T-helper 1 cell treated with Interleukin-12 subunit alpha and Interleukin-12 subunit beta and Interleukin-4 antibody, amounts not matched to agents 30 μg/mL and 1 μg/mL, for 36 hours (primary cell): ENCODE measurements at regions not wholly inside any gene's neighbourhood (a gene's known extent, or its start where the extent isn't known, plus 50 kb on each side); places are given as distances from the start of the nearest gene placed in this dataset.
A peak's percentile ranks its signal among the peaks of the same experiment; 100 is the strongest.
"Not testable (repeated sequence)": the region's sequence is repeated elsewhere in the genome, so short reads cannot be mapped to it uniquely, and the experiment has no call there.

ENCODE experiments used
- H3K27ac Mint-ChIP-seq: one replicate; pipeline ENCODE4 v1.8.0; 2021; ENCODE audit warnings: mild to moderate bottlenecking, mixed read lengths
- H3K27me3 Mint-ChIP-seq: one replicate; pipeline ENCODE4 v1.8.0; 2021; ENCODE audit warnings: low read depth, mixed read lengths
- H3K36me3 Mint-ChIP-seq: one replicate; pipeline ENCODE4 v1.8.0; 2021; ENCODE audit warnings: low read depth, mixed read lengths
- H3K4me1 Mint-ChIP-seq: one replicate; pipeline ENCODE4 v1.8.0; 2021; ENCODE audit warnings: low read depth, mixed read lengths
- H3K4me3 Mint-ChIP-seq: one replicate; pipeline ENCODE4 v1.8.0; 2021; ENCODE audit warnings: mild to moderate bottlenecking, moderate library complexity, mixed read lengths
- H3K9me3 Mint-ChIP-seq: one replicate; pipeline ENCODE4 v1.8.0; 2021; ENCODE audit warnings: mixed read lengths

- no peak overlapping the region for H3K27ac Mint-ChIP-seq
- no peaks in the 10 kb centered on the region for H3K36me3 Mint-ChIP-seq
- no peaks in the 10 kb centered on the region for H3K9me3 Mint-ChIP-seq
- no peaks in the 10 kb centered on the region for H3K4me1 Mint-ChIP-seq
- no peak overlapping the region for H3K4me3 Mint-ChIP-seq
- H3K27me3 Mint-ChIP-seq: no peaks in the 10 kb centered on the region
These were observed 306.1 kb upstream of the DDI1 start for GRCh38 chr11:103730131-103730940.

DNA sequence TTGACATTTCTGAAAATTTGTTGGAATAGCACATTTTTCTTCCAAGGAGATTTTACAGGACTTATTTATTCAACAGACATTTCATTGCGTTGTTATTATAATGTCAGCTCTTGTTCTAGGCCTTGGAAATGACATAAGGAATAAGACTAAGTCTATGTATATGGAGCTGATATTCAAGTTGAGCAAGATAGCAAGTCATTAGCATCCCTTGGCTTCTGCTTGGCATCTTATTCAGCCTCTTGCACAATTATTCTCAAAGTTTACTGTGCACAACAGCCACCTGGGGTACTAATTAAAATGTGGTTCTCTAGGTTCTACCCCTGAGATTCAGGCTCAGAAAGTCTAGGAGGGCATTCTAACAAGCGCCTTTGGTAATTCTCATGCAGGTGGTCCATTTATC lies 304.8 kb upstream of the DDI1 start:
- Mint-ChIP-seq H3K36me3 (no peaks in the 10 kb centered on the region), H3K27me3 (no peaks in the 10 kb centered on the region), H3K4me1 (no peaks in the 10 kb centered on the region), H3K9me3 (no peaks in the 10 kb centered on the region), H3K4me3 (no peak overlapping the region), H3K27ac (no peak overlapping the region)

GRCh38 chr11:103733889-103734288 lies 302.6 kb upstream of the DDI1 start:
- H3K36me3 Mint-ChIP-seq: no peaks in the 10 kb centered on the region
- no peaks in the 10 kb centered on the region for H3K9me3 Mint-ChIP-seq
- H3K27ac Mint-ChIP-seq: no peak overlapping the region
- no peak overlapping the region for H3K4me3 Mint-ChIP-seq
- H3K4me1 Mint-ChIP-seq: peaks cover 3% of the 10 kb centered on the region
- H3K27me3 Mint-ChIP-seq: no peaks in the 10 kb centered on the region

DNA sequence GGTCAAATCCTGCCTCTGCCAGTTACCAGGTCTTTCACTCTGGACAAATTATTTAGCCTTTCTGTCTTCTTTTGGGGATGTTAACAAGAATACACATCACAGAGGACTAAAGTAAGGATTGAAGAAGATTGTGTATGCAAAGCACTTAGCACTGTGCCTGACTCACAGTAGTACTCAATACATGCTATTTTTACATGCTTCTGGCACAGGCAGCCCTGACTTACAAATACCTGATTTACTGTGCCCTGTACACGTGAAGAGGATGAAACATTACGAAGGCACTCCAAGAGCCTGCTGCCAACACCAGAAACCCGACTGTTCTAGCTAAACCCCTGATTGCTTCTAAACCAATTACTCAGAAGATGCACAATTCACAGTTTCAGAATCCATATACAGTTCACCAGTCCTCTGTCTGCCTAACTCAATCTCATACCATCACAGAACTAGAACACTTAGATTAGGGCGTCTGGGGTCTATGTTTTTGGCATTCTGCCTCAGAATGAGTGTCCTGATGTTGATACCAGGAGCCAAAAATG lies 300.9 kb upstream of the DDI1 start:
- H3K4me3 Mint-ChIP-seq: no peak overlapping the region
- H3K36me3 Mint-ChIP-seq: no peaks in the 10 kb centered on the region
- no peaks in the 10 kb centered on the region for H3K27me3 Mint-ChIP-seq
- H3K4me1 Mint-ChIP-seq: peaks cover 13% of the 10 kb centered on the region
- H3K9me3 Mint-ChIP-seq: no peaks in the 10 kb centered on the region
- no peak overlapping the region for H3K27ac Mint-ChIP-seq

DNA sequence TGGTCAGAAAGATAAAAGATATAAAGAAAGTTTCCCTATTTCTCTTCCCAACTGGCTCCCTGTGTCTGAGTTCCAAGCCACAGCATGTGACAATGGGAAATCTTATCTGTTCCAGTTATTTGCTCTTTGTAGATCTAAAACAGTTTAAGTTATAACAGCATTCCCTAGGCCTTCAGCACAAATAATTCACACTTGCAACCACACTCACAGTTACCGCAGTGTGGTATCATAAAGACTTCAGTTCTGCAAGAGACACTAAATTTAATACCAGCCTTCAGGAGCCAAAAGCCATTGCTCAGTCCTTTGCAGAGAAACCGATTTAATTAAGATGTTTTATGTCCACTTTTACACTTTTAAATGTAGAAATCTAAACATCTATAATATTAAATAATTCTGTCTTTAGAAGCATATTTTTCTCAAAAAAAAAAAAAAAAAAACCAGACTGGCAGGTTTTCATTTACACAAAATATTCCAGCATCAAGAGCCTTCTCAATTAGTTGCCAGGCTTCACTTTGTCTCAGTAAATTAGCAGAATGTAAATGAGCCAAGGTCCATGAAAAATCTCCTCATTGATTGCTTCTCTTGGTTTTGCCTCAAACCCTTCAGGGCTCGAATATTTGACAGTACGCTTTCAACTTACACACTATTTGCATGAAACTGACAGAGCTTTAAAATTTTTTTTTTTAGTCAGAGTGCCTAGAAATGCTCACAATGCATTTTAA lies 300.0 kb upstream of the DDI1 start:
- Mint-ChIP-seq H3K27ac (no peak overlapping the region), H3K4me1 (peaks cover 13% of the 10 kb centered on the region)

DNA sequence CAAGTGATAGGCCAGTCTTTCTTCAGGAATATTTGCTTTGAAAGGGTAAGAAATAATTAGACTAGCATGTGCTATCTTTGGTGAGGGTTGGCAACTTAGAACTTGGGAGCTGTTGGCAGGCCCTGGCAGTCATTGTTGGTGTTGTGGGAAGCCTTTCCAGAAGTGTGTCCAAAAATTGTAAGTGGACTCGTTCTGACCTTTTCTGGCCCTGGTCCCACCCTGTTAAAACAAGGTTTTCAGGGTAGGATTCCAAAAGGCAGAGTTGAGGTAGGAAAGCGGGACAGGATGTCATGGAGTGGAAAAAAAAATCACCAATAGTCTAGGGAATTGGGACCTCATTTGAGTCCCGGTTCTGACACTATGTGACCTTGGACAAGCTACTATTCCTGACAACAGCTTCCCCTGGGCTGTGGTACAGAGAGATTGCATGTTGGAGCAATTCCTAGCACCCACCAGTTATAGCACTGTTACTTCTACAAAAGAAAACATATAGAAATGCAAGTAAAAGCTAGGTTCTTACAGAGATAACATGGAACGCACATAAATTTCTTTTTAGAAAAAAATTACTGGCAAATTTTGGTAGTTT lies 299.3 kb upstream of the DDI1 start:
- no peak overlapping the region for H3K4me3 Mint-ChIP-seq
- no peak overlapping the region for H3K27ac Mint-ChIP-seq
- no peaks in the 10 kb centered on the region for H3K36me3 Mint-ChIP-seq
- no peaks in the 10 kb centered on the region for H3K27me3 Mint-ChIP-seq
- no peaks in the 10 kb centered on the region for H3K9me3 Mint-ChIP-seq
- H3K4me1 Mint-ChIP-seq: peaks cover 13% of the 10 kb centered on the region

More for the DNA sequence above, 300.0 kb upstream of the DDI1 start:
- H3K36me3 Mint-ChIP-seq: no peaks in the 10 kb centered on the region
- no peaks in the 10 kb centered on the region for H3K9me3 Mint-ChIP-seq
- H3K27me3 Mint-ChIP-seq: no peaks in the 10 kb centered on the region
- no peak overlapping the region for H3K4me3 Mint-ChIP-seq

- H3K27ac Mint-ChIP-seq: no peak overlapping the region
- no peaks in the 10 kb centered on the region for H3K9me3 Mint-ChIP-seq
- no peaks in the 10 kb centered on the region for H3K36me3 Mint-ChIP-seq
- H3K27me3 Mint-ChIP-seq: no peaks in the 10 kb centered on the region
- no peak overlapping the region for H3K4me3 Mint-ChIP-seq
- peaks cover 13% of the 10 kb centered on the region for H3K4me1 Mint-ChIP-seq
These were observed 298.7 kb upstream of the DDI1 start for GRCh38 chr11:103737747-103738146.

- not testable (repeated sequence) for H3K27me3 Mint-ChIP-seq, H3K9me3 Mint-ChIP-seq, H3K36me3 Mint-ChIP-seq
- H3K4me3 Mint-ChIP-seq: peak overlapping the region; percentile 64
- H3K4me1 Mint-ChIP-seq: peaks cover 13% of the 10 kb centered on the region
- H3K27ac Mint-ChIP-seq: peak overlapping the region; percentile 57
These were observed 297.2 kb upstream of the DDI1 start for GRCh38 chr11:103739074-103739796.

DNA sequence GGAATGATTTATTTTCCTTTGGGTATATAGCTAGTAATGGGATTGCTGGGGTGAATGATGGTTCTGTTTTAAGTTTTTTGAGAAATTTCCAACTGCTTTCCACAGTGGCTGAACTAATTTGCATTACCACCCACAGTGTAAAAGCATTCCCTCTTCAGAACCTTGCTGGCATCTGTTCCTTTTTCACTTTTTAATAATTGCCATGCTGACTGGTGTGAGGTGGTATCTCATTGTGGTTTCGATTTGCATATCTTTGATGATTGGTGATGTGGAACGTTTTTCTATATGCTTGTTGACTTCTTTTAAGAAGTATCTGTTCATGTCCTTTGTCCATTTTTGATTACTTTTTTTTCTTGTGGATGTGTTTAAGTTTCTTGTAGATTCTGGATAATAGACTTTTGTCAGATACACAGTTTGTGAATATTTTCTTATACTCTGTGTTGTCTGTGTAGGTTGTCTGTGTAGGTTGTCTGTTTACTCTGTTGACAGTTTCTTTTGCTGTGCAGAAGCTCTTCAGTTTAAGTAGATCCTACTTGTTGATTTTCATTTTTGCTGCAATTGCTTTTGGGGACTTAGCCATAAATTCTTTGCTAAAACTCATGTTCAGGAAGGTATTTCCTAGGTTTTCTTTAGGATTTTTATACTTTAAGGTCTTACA lies 291.8 kb upstream of the DDI1 start:
- Mint-ChIP-seq H3K36me3 (no peaks in the 10 kb centered on the region), H3K27me3 (no peaks in the 10 kb centered on the region), H3K27ac (no peak overlapping the region), H3K9me3 (peaks cover 8% of the 10 kb centered on the region), H3K4me1 (peaks cover 7% of the 10 kb centered on the region), H3K4me3 (no peak overlapping the region)

GRCh38 chr11:103749158-103749557 lies 287.3 kb upstream of the DDI1 start:
- Mint-ChIP-seq H3K36me3 (no peaks in the 10 kb centered on the region), H3K9me3 (peaks cover 8% of the 10 kb centered on the region), H3K27ac (no peak overlapping the region), H3K27me3 (no peaks in the 10 kb centered on the region), H3K4me3 (no peak overlapping the region), H3K4me1 (peaks cover 4% of the 10 kb centered on the region)

DNA sequence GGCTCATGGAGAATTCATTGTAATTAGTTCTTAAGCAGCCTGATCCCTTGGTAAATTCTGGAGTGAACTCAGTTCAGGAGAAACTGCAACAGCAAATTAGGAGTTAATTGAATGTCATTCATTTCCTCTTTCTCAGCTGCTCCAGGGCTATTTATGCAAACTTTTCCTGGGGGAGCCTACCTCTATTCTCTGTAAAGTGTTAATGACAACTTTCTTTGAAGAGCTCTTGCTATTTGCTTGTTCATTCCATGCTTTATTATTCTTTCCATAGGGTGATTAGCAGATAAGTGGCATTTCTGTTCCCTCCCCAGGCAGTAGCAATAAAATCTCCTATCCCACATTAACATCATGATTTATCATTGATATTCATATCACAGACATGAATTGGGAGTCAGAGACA lies 267.6 kb upstream of the DDI1 start:
- no peak overlapping the region for H3K27ac Mint-ChIP-seq
- H3K4me1 Mint-ChIP-seq: no peaks in the 10 kb centered on the region
- no peaks in the 10 kb centered on the region for H3K36me3 Mint-ChIP-seq
- H3K9me3 Mint-ChIP-seq: no peaks in the 10 kb centered on the region
- no peaks in the 10 kb centered on the region for H3K27me3 Mint-ChIP-seq
- no peak overlapping the region for H3K4me3 Mint-ChIP-seq

DNA sequence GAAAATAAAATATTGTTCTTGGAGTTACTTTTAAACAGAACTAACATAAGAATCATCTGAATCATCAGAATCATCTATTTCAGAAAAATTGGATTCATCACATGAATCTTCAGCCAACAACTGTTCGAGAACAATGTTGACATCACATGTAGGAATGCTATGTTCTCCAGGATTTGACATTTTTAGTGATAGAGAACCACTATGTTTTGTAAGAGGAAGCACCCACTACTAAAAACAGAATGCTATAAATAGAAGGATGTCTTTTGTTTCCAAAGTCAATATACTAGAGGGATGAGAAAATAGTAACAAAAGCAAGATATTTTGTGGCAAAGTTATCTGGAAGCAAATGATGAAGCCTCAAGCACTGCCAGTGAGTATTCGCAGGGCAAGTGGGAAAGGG lies 263.4 kb upstream of the DDI1 start:
- no peak overlapping the region for H3K4me3 Mint-ChIP-seq
- H3K9me3 Mint-ChIP-seq: no peaks in the 10 kb centered on the region
- no peaks in the 10 kb centered on the region for H3K27me3 Mint-ChIP-seq
- H3K27ac Mint-ChIP-seq: no peak overlapping the region
- no peaks in the 10 kb centered on the region for H3K4me1 Mint-ChIP-seq
- H3K36me3 Mint-ChIP-seq: no peaks in the 10 kb centered on the region

DNA sequence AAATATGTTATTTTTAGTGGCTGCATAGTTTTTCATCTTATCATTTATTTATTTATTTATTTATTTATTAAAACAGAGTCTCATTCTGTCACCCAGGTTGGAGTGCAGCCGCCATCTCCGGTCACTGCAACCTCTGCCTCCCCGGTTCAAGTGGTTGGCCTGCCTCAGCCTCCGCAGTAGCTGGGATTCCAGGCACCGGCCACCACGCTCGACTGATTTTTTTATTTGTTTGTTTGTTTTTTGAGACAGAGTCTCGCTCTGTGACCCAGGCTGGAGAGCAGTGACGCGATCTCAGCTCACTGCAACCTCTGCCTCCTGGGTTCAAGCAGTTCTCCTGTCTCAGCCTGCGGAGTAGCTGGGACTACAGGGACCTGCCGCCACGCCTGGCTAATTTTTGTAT lies 262.9 kb upstream of the DDI1 start:
- Mint-ChIP-seq H3K36me3 (no peaks in the 10 kb centered on the region), H3K27ac (no peak overlapping the region), H3K9me3 (no peaks in the 10 kb centered on the region), H3K4me1 (no peaks in the 10 kb centered on the region), H3K4me3 (no peak overlapping the region), H3K27me3 (no peaks in the 10 kb centered on the region)

GRCh38 chr11:103779054-103779453 lies 257.4 kb upstream of the DDI1 start:
- Mint-ChIP-seq H3K27ac (no peak overlapping the region), H3K4me1 (no peaks in the 10 kb centered on the region), H3K4me3 (no peak overlapping the region), H3K9me3 (no peaks in the 10 kb centered on the region), H3K36me3 (no peaks in the 10 kb centered on the region), H3K27me3 (no peaks in the 10 kb centered on the region)
